Spleen (tissue), 11 donors: ENCODE measurements at regions not wholly inside any gene's neighbourhood (a gene's known extent, or its start where the extent isn't known, plus 50 kb on each side); places are given as distances from the start of the nearest gene placed in this dataset.
A peak's percentile ranks its signal among the peaks of the same experiment; 100 is the strongest.

Source experiments
- DNase-seq: peaks from one replicate; pipeline ENCODE4 v3.0.0-alpha.2; 2020
- H3K27ac ChIP-seq, 8 donors: fragments of 200-600 bp; sonication (generic) in 7 of 8; 1 replicate in 4 of 8; 2 replicates in 4 of 8; pipeline versions ENCODE4 v1.5.0 to v1.8.0; 2016 to 2021; ENCODE audit warnings: inconsistent platforms in 4 of 8, mild to moderate bottlenecking in 4 of 8, moderate library complexity in 1 of 8
- H3K27me3 ChIP-seq, 7 donors: fragments of 200-600 bp; sonication (generic) in 6 of 7; replicated peaks in 1 of 7; 1 replicate in 4 of 7; 2 replicates in 3 of 7; pipeline versions ENCODE4 v1.5.0 to v1.8.0; 2016 to 2021; ENCODE audit warnings: inconsistent platforms in 3 of 7, mild to moderate bottlenecking in 1 of 7
- H3K36me3 ChIP-seq, 6 donors: fragments of 200-600 bp; sonication (generic) in 5 of 6; 1 replicate in 4 of 6; 2 replicates in 2 of 6; pipeline versions ENCODE4 v1.5.0 to v1.8.0; 2016 to 2021; ENCODE audit warnings: inconsistent platforms in 2 of 6
- H3K4me1 ChIP-seq, 6 donors: fragments of 200-600 bp; sonication (generic) in 5 of 6; 1 replicate in 3 of 6; 2 replicates in 3 of 6; pipeline versions ENCODE4 v1.5.0 to v1.8.0; 2016 to 2021; ENCODE audit warnings: inconsistent platforms in 3 of 6
- H3K4me3 ChIP-seq, 8 donors: fragments of 200-600 bp; sonication (generic) in 7 of 8; 1 replicate in 4 of 8; 2 replicates in 4 of 8; pipeline versions ENCODE4 v1.5.0 to v1.8.0; 2016 to 2021; ENCODE audit warnings: inconsistent platforms in 4 of 8, mild to moderate bottlenecking in 4 of 8, moderate library complexity in 2 of 8
- H3K9me3 ChIP-seq, 8 donors: fragments of 200-600 bp; sonication (generic) in 7 of 8; 1 replicate in 4 of 8; 2 replicates in 4 of 8; pipeline versions ENCODE4 v1.5.0 to v1.8.0; 2016 to 2021; ENCODE audit warnings: inconsistent platforms in 4 of 8
- POLR2A ChIP-seq, 3 donors: fragments of 450-650 bp; IDR thresholded peaks; one replicate each; pipeline ENCODE4 v1.5.1; 2017; ENCODE audit warnings: antibody characterized with exemption in 3 of 3, mild to moderate bottlenecking in 1 of 3
- POLR2AphosphoS5 ChIP-seq, 3 donors: sonication (generic); formaldehyde crosslinking; IDR thresholded peaks; one replicate each; pipeline ENCODE4 v1.5.1; 2017; ENCODE audit warnings: antibody characterized with exemption in 3 of 3
- WGBS, 5 donors: extraction: QIAGEN DNeasy Blood & Tissue Kit in 3 of 5; methylation state at CpG; one replicate each; pipeline versions ENCODE4 v1.1.5 to v1.1.7; 2013 to 2018; 5-methylcytosine and 5-hydroxymethylcytosine counted together
- intact Hi-C: fragments of 100-400 bp; cut with DNase I; formaldehyde crosslinking; loops from one replicate; pipeline ENCODE4 v1.15.0; 2023; ENCODE audit warnings: low total_unique reads
- TF ChIP-seq, protein P1 (sequence below), 11 experiments: fragments of 200-600 bp in 7 of 11; fragments of 450-650 bp in 4 of 11; sonication (generic) in 4 of 11; IDR thresholded peaks in 8 of 11; conservative IDR thresholded peaks in 3 of 11; 1 replicate in 7 of 11; 2 replicates in 4 of 11; pipeline versions ENCODE4 v1.4.0 to v1.8.0; 2016 to 2021; ENCODE audit warnings: antibody characterized with exemption in 11 of 11, inconsistent platforms in 4 of 11, mild to moderate bottlenecking in 1 of 11
- donor health status: healthy with polysubstance abuse.
- donor health status: DM: no; HTN: no; CAD: no; lungs with moderate emphysema.
- donor health status: DM: no; HTN: no; CAD: no.
- donor health status: Bipolar disorder and iron deficiency.
- donor health status: healthy.
- donor health status: DM: no; HTN: no; CAD: no.
- donor health status: DM: yes; HTN: yes; CAD: no.

GRCh38 chr3:176896165-176896564 is 301.1 kb downstream of the TBL1XR1 start:
- Histone ChIP-seq H3K27me3 (no peaks in the 10 kb centered on the region), H3K9me3 (peaks cover 0 to 6% (median 0%) of the 10 kb centered on the region in 8 donors), H3K4me1 (no peaks in the 10 kb centered on the region), H3K4me3 (no peak overlapping the region), H3K27ac (no peak overlapping the region), H3K36me3 (no peaks in the 10 kb centered on the region)
- no peak for TF ChIP-seq POLR2A (IDR thresholded peaks at IDR 0.05)
- no peak for TF ChIP-seq POLR2AphosphoS5 (IDR thresholded peaks at IDR 0.05)
- TF ChIP-seq, protein P1, sequence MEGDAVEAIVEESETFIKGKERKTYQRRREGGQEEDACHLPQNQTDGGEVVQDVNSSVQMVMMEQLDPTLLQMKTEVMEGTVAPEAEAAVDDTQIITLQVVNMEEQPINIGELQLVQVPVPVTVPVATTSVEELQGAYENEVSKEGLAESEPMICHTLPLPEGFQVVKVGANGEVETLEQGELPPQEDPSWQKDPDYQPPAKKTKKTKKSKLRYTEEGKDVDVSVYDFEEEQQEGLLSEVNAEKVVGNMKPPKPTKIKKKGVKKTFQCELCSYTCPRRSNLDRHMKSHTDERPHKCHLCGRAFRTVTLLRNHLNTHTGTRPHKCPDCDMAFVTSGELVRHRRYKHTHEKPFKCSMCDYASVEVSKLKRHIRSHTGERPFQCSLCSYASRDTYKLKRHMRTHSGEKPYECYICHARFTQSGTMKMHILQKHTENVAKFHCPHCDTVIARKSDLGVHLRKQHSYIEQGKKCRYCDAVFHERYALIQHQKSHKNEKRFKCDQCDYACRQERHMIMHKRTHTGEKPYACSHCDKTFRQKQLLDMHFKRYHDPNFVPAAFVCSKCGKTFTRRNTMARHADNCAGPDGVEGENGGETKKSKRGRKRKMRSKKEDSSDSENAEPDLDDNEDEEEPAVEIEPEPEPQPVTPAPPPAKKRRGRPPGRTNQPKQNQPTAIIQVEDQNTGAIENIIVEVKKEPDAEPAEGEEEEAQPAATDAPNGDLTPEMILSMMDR (IDR thresholded peaks at IDR 0.05 in 8 of 11, conservative IDR thresholded peaks at IDR 0.05 in 3 of 11) = no peak
- DNase-seq = no peak
- 92 to 99% (median 96%) methylated on average over 3 of the region's 3 CpGs for WGBS, 5 donors
- intact Hi-C loops = no loop called here

DNA sequence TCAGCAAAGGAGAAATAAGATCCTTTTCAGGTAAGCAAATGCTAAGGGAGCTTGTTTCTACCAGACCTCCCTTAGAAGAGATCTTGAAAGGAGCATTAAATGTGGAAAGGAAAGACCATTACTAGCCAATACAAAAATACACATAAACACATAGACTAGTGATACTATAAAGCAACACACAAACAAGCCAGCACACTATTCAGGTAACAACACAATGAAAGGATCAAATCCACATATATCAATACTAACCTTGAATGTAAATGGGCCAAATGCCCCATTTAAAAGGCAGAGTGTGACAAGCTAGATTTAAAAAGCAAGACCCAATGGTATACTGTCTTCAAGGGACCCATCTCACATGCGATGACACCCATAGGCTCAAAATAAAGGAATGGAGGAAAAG is 317.6 kb downstream of the TBL1XR1 start:
- WGBS, 5 donors = 93 to 100% (median 97%) methylated on average over 1 of the region's 1 CpG
- Histone ChIP-seq H3K27ac (no peak overlapping the region), H3K36me3 (no peaks in the 10 kb centered on the region), H3K4me3 (no peak overlapping the region), H3K4me1 (no peaks in the 10 kb centered on the region), H3K9me3 (peaks cover 0 to 26% (median 7%) of the 10 kb centered on the region in 8 donors), H3K27me3 (peaks cover 0 to 6% (median 0%) of the 10 kb centered on the region in 7 donors)
- TF ChIP-seq POLR2A (IDR thresholded peaks at IDR 0.05) (no peak), POLR2AphosphoS5 (IDR thresholded peaks at IDR 0.05) (no peak)
- TF ChIP-seq, protein P1 (IDR thresholded peaks at IDR 0.05 in 8 of 11, conservative IDR thresholded peaks at IDR 0.05 in 3 of 11) = no peak
- intact Hi-C loops = no loop called here
- no peak for DNase-seq

GRCh38 chr3:176873261-176873660 is 324.0 kb downstream of the TBL1XR1 start:
- Histone ChIP-seq H3K27ac (no peak overlapping the region), H3K4me3 (no peak overlapping the region), H3K4me1 (peaks cover 0 to 9% (median 6%) of the 10 kb centered on the region in 6 donors), H3K36me3 (no peaks in the 10 kb centered on the region), H3K9me3 (peaks cover 0 to 37% (median 3%) of the 10 kb centered on the region in 8 donors), H3K27me3 (peaks cover 0 to 6% (median 0%) of the 10 kb centered on the region in 7 donors)
- DNase-seq = no peak
- WGBS, 5 donors = 84 to 100% (median 92%) methylated on average over 1 of the region's 1 CpG
- TF ChIP-seq POLR2AphosphoS5 (IDR thresholded peaks at IDR 0.05) = no peak
- TF ChIP-seq POLR2A (IDR thresholded peaks at IDR 0.05) = no peak
- TF ChIP-seq, protein P1 (IDR thresholded peaks at IDR 0.05 in 8 of 11, conservative IDR thresholded peaks at IDR 0.05 in 3 of 11) = no peak
- intact Hi-C loops = loop anchor here (5.0 kb wide), 2 partner anchors 69 to 1514 kb away; no protein-coding TSS in a partner anchor

DNA sequence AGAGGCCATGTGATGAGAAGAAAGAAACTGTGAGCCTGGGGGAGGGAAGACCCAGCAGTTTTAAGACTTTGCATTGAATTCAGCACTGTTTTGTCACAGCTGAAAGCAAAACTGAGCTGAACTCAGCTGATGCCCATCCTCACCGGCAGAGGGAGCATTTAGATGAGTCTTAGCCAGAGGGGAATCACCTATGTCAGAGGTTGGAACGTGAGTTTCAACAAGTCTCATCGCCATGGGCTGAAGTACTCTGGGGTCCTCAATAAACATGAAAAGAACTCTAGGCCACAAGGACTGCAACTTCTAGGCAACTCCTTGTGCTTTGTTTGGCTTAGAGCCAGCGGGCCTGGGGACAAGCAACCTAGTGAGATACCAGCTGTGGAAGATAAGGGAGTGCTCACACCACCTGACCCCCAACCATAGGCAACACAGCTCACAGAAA is 324.5 kb downstream of the TBL1XR1 start:
- Histone ChIP-seq H3K4me3 (no peak overlapping the region), H3K27me3 (peaks cover 0 to 2% (median 0%) of the 10 kb centered on the region in 7 donors), H3K4me1 (peaks cover 0 to 9% (median 6%) of the 10 kb centered on the region in 6 donors), H3K27ac (no peak overlapping the region), H3K36me3 (no peaks in the 10 kb centered on the region), H3K9me3 (peaks cover 0 to 40% (median 3%) of the 10 kb centered on the region in 8 donors)
- no peak for TF ChIP-seq POLR2A (IDR thresholded peaks at IDR 0.05)
- TF ChIP-seq, protein P1 (IDR thresholded peaks at IDR 0.05 in 8 of 11, conservative IDR thresholded peaks at IDR 0.05 in 3 of 11) = peak; percentile 53 to 82 (median 73)
- DNase-seq = no peak
- 26 to 33% (median 31%) methylated on average over 4 of the region's 4 CpGs for WGBS, 5 donors
- intact Hi-C loops = loop anchor here (5.0 kb wide), 2 partner anchors 70 to 1515 kb away; no protein-coding TSS in a partner anchor
